Breast epithelium (tissue), 4 donors: ENCODE measurements at regions not wholly inside any gene's neighbourhood (a gene's known extent, or its start where the extent isn't known, plus 50 kb on each side); places are given as distances from the start of the nearest gene placed in this dataset.

Experiments used
- DNase-seq, 2 donors: peaks; one replicate each; pipeline ENCODE4 v3.0.0-alpha.2; 2019; ENCODE audit warnings: low spot score in 2 of 2
- H3K27ac ChIP-seq, 2 donors: fragments of 200-600 bp; sonication (generic) in 1 of 2; one replicate each; pipeline ENCODE4 v1.5.1; 2016 to 2019; ENCODE audit warnings: mild to moderate bottlenecking in 1 of 2
- H3K27me3 ChIP-seq, 2 donors: fragments of 200-600 bp; sonication (generic) in 1 of 2; one replicate each; pipeline versions ENCODE4 v1.5.1 to v1.6.0; 2017 to 2019; ENCODE audit warnings: control low read depth in 1 of 2, mild to moderate bottlenecking in 1 of 2
- H3K36me3 ChIP-seq: fragments of 200-600 bp; one replicate; pipeline ENCODE4 v1.5.1; 2019
- H3K4me1 ChIP-seq, 2 donors: fragments of 200-600 bp; sonication (generic); one replicate each; pipeline ENCODE4 v1.5.1; 2016 to 2019; ENCODE audit warnings: control low read depth in 1 of 2
- H3K4me3 ChIP-seq, 3 donors: fragments of 200-600 bp; sonication (generic); 1 replicate in 2 of 3; 2 replicates in 1 of 3; pipeline ENCODE4 v1.5.1; 2016 to 2019; ENCODE audit warnings: mild to moderate bottlenecking in 3 of 3, moderate library complexity in 2 of 3
- H3K9me3 ChIP-seq, 2 donors: fragments of 200-600 bp; sonication (generic) in 1 of 2; one replicate each; pipeline ENCODE4 v1.5.1; 2016 to 2019; ENCODE audit warnings: control low read depth in 1 of 2
- CTCF ChIP-seq, 3 donors: fragments of 450-650 bp; IDR thresholded peaks; one replicate each; pipeline ENCODE4 v1.5.1; 2016 to 2017; ENCODE audit warnings: antibody characterized with exemption in 3 of 3, mild to moderate bottlenecking in 3 of 3, moderate library complexity in 3 of 3
- POLR2A ChIP-seq: fragments of 450-650 bp; IDR thresholded peaks from one replicate; pipeline ENCODE4 v1.6.1; 2016; ENCODE audit warnings: antibody characterized with exemption, mild to moderate bottlenecking, moderate library complexity
- POLR2AphosphoS5 ChIP-seq, 3 donors: sonication (generic); formaldehyde crosslinking; IDR thresholded peaks; one replicate each; pipeline ENCODE4 v1.6.1; 2017; ENCODE audit warnings: antibody characterized with exemption in 3 of 3
- intact Hi-C: fragments of 100-400 bp; cut with DNase I; formaldehyde crosslinking; loops from one replicate; pipeline ENCODE4 v1.15.1; 2023; ENCODE audit warnings: low total_unique reads

GRCh38 chrX:42954880-42955279, 176.9 kb upstream of the PPP1R2C start:
- H3K27ac ChIP-seq, result no peak overlapping the region
- H3K4me1 ChIP-seq, result no peaks in the 10 kb centered on the region
- H3K9me3 ChIP-seq, result no peaks in the 10 kb centered on the region
- no peak for DNase-seq
- no peak overlapping the region for H3K4me3 ChIP-seq
- H3K27me3 ChIP-seq, result peaks cover 0 to 8% of the 10 kb centered on the region in 2 donors
- no peaks in the 10 kb centered on the region for H3K36me3 ChIP-seq
- TF ChIP-seq POLR2A, result no peak
- TF ChIP-seq POLR2AphosphoS5 (IDR thresholded peaks at IDR 0.05), result no peak
- no peak for TF ChIP-seq CTCF (IDR thresholded peaks at IDR 0.05)
- intact Hi-C loops, result no loop called here

- H3K4me1 ChIP-seq, result no peaks in the 10 kb centered on the region
- intact Hi-C loops, result no loop called here
- H3K4me3 ChIP-seq, result no peak overlapping the region
- H3K9me3 ChIP-seq, result no peaks in the 10 kb centered on the region
- H3K27ac ChIP-seq, result no peak overlapping the region
- H3K36me3 ChIP-seq, result no peaks in the 10 kb centered on the region
- H3K27me3 ChIP-seq, result peaks cover 0 to 8% of the 10 kb centered on the region in 2 donors
- no peak for DNase-seq
- no peak for TF ChIP-seq CTCF (IDR thresholded peaks at IDR 0.05)
- TF ChIP-seq POLR2A, result no peak
- TF ChIP-seq POLR2AphosphoS5 (IDR thresholded peaks at IDR 0.05), result no peak
These were observed 177.4 kb upstream of the PPP1R2C start for GRCh38 chrX:42955349-42955748.

GRCh38 chrX:42967681-42968300, 189.8 kb upstream of the PPP1R2C start:
- intact Hi-C loops, result no loop called here
- H3K27ac ChIP-seq, result no peak overlapping the region
- H3K4me3 ChIP-seq, result no peak overlapping the region
- DNase-seq, result no peak
- no peak for TF ChIP-seq POLR2AphosphoS5 (IDR thresholded peaks at IDR 0.05)
- TF ChIP-seq POLR2A, result no peak
- TF ChIP-seq CTCF (IDR thresholded peaks at IDR 0.05), result no peak
- H3K4me1 ChIP-seq, result no peaks in the 10 kb centered on the region
- peaks cover 0 to 6% of the 10 kb centered on the region in 2 donors for H3K27me3 ChIP-seq
- no peaks in the 10 kb centered on the region for H3K36me3 ChIP-seq
- H3K9me3 ChIP-seq, result no peaks in the 10 kb centered on the region

- no peak for DNase-seq
- H3K4me3 ChIP-seq, result no peak overlapping the region
- intact Hi-C loops, result no loop called here
- peaks cover 0 to 10% of the 10 kb centered on the region in 2 donors for H3K9me3 ChIP-seq
- no peaks in the 10 kb centered on the region for H3K36me3 ChIP-seq
- H3K4me1 ChIP-seq, result no peaks in the 10 kb centered on the region
- peaks cover 0 to 28% of the 10 kb centered on the region in 2 donors for H3K27me3 ChIP-seq
- H3K27ac ChIP-seq, result no peak overlapping the region
- TF ChIP-seq POLR2A (no peak), POLR2AphosphoS5 (IDR thresholded peaks at IDR 0.05) (no peak), CTCF (IDR thresholded peaks at IDR 0.05) (no peak)
These were observed 195.4 kb upstream of the PPP1R2C start for GRCh38 chrX:42973321-42973720.

GRCh38 chrX:42975906-42976305, 197.9 kb upstream of the PPP1R2C start:
- H3K9me3 ChIP-seq, result peaks cover 0 to 10% of the 10 kb centered on the region in 2 donors
- DNase-seq, result no peak
- intact Hi-C loops, result no loop called here
- no peaks in the 10 kb centered on the region for H3K4me1 ChIP-seq
- no peaks in the 10 kb centered on the region for H3K36me3 ChIP-seq
- peaks cover 0 to 29% of the 10 kb centered on the region in 2 donors for H3K27me3 ChIP-seq
- no peak overlapping the region for H3K4me3 ChIP-seq
- no peak overlapping the region for H3K27ac ChIP-seq
- TF ChIP-seq POLR2A, result no peak
- TF ChIP-seq CTCF (IDR thresholded peaks at IDR 0.05), result no peak
